IPS-18c (cell line): ENCODE measurements at regions not wholly inside any gene's neighbourhood (a gene's known extent, or its start where the extent isn't known, plus 50 kb on each side); places are given as distances from the start of the nearest gene placed in this dataset.

Experiments used
- H3K4me3 ChIP-seq: 2 replicates; pipeline ENCODE4 v1.7.0; 2013; ENCODE audit warnings: low read depth, mild to moderate bottlenecking, low read length, moderate library complexity; ENCODE audit not compliant: insufficient read depth
- H3K9me3 ChIP-seq: one replicate; pipeline ENCODE4 v1.6.1; 2013; ENCODE audit warnings: mild to moderate bottlenecking, low read length, moderate library complexity; ENCODE audit not compliant: control insufficient read depth, insufficient read depth

- Histone ChIP-seq H3K9me3 (no peaks in the 10 kb centered on the region), H3K4me3 (no peak overlapping the region)
These were observed 154.1 kb downstream of the MAT2B start for GRCh38 chr5:163659568-163659902.

GRCh38 chr5:163660486-163660885 is 155.1 kb downstream of the MAT2B start:
- no peaks in the 10 kb centered on the region for H3K9me3 ChIP-seq
- no peak overlapping the region for H3K4me3 ChIP-seq

- H3K9me3 ChIP-seq: no peaks in the 10 kb centered on the region
- no peak overlapping the region for H3K4me3 ChIP-seq
These were observed 155.9 kb downstream of the MAT2B start for GRCh38 chr5:163661360-163661759.

GRCh38 chr5:163670036-163670435 is 164.6 kb downstream of the MAT2B start:
- H3K9me3 ChIP-seq: no peaks in the 10 kb centered on the region
- H3K4me3 ChIP-seq: no peak overlapping the region

- H3K9me3 ChIP-seq: no peaks in the 10 kb centered on the region
- no peak overlapping the region for H3K4me3 ChIP-seq
These were observed 171.7 kb downstream of the MAT2B start for GRCh38 chr5:163677092-163677491.

- H3K9me3 ChIP-seq: no peaks in the 10 kb centered on the region
- no peak overlapping the region for H3K4me3 ChIP-seq
These were observed 176.8 kb downstream of the MAT2B start for GRCh38 chr5:163682234-163682633.

- no peaks in the 10 kb centered on the region for H3K9me3 ChIP-seq
- H3K4me3 ChIP-seq: no peak overlapping the region
These were observed 182.0 kb downstream of the MAT2B start for GRCh38 chr5:163687414-163687813.

GRCh38 chr5:163692091-163692490 is 186.7 kb downstream of the MAT2B start:
- H3K4me3 ChIP-seq: no peak overlapping the region
- no peaks in the 10 kb centered on the region for H3K9me3 ChIP-seq

- H3K9me3 ChIP-seq: no peaks in the 10 kb centered on the region
- no peak overlapping the region for H3K4me3 ChIP-seq
These were observed 190.6 kb downstream of the MAT2B start for GRCh38 chr5:163695830-163696578.

GRCh38 chr5:163696579-163696887 is 191.1 kb downstream of the MAT2B start:
- Histone ChIP-seq H3K9me3 (no peaks in the 10 kb centered on the region), H3K4me3 (no peak overlapping the region)

- H3K4me3 ChIP-seq: no peak overlapping the region
- H3K9me3 ChIP-seq: no peaks in the 10 kb centered on the region
These were observed 200.8 kb downstream of the MAT2B start for GRCh38 chr5:163706053-163706771.

GRCh38 chr5:163712011-163712410 is 206.6 kb downstream of the MAT2B start:
- Histone ChIP-seq H3K4me3 (no peak overlapping the region), H3K9me3 (no peaks in the 10 kb centered on the region)

GRCh38 chr5:163718272-163718671 is 212.9 kb downstream of the MAT2B start:
- Histone ChIP-seq H3K4me3 (no peak overlapping the region), H3K9me3 (no peaks in the 10 kb centered on the region)

GRCh38 chr5:163724305-163724704 is 218.9 kb downstream of the MAT2B start:
- H3K4me3 ChIP-seq: no peak overlapping the region
- H3K9me3 ChIP-seq: no peaks in the 10 kb centered on the region

- H3K4me3 ChIP-seq: no peak overlapping the region
These were observed 221.6 kb downstream of the MAT2B start for GRCh38 chr5:163727028-163727427.

GRCh38 chr5:163730206-163730756 is 224.9 kb downstream of the MAT2B start:
- Histone ChIP-seq H3K9me3 (no peaks in the 10 kb centered on the region), H3K4me3 (no peak overlapping the region)

More at GRCh38 chr5:163727028-163727427, 221.6 kb downstream of the MAT2B start:
- H3K9me3 ChIP-seq: no peaks in the 10 kb centered on the region

- Histone ChIP-seq H3K9me3 (no peaks in the 10 kb centered on the region), H3K4me3 (no peak overlapping the region)
These were observed 225.8 kb downstream of the MAT2B start for GRCh38 chr5:163731256-163731655.

- Histone ChIP-seq H3K9me3 (no peaks in the 10 kb centered on the region), H3K4me3 (no peak overlapping the region)
These were observed 229.7 kb downstream of the MAT2B start for GRCh38 chr5:163735069-163735468.
